ENCODE measurements at regions not wholly inside any gene's neighbourhood (a gene's known extent, or its start where the extent isn't known, plus 50 kb on each side); places are given as distances from the start of the nearest gene placed in this dataset.

- in situ Hi-C loops (cut with HindIII; ENCODE audit: low sequenced_read_pairs) = loop anchor here (5.0 kb wide), 1 partner anchor 94 kb away; no protein-coding TSS in a partner anchor
Measured at GRCh38 chr13:80477661-80478443, 136.9 kb upstream of the SPRY2 start.

GRCh38 chr13:80476953-80477352, 136.0 kb upstream of the SPRY2 start:
- in situ Hi-C loops (cut with HindIII; ENCODE audit: low sequenced_read_pairs) = loop anchor here (5.0 kb wide), 1 partner anchor 95 kb away; no protein-coding TSS in a partner anchor

GRCh38 chr13:80475718-80476117, 134.8 kb upstream of the SPRY2 start:
- in situ Hi-C loops (cut with HindIII; ENCODE audit: low sequenced_read_pairs) = loop anchor here (5.0 kb wide), 1 partner anchor 97 kb away; no protein-coding TSS in a partner anchor

- in situ Hi-C loops (cut with HindIII; ENCODE audit: low sequenced_read_pairs) = no loop called here
Measured at GRCh38 chr13:80473695-80474094, 132.8 kb upstream of the SPRY2 start.

- in situ Hi-C loops (cut with HindIII; ENCODE audit: low sequenced_read_pairs) = no loop called here
Measured at GRCh38 chr13:80469853-80470381, 129.0 kb upstream of the SPRY2 start.

- in situ Hi-C loops (cut with HindIII; ENCODE audit: low sequenced_read_pairs) = no loop called here
Measured at GRCh38 chr13:80469105-80469852, 128.4 kb upstream of the SPRY2 start.

GRCh38 chr13:80465321-80465720, 124.4 kb upstream of the SPRY2 start:
- in situ Hi-C loops (cut with HindIII; ENCODE audit: low sequenced_read_pairs) = no loop called here

GRCh38 chr13:80463673-80464352, 122.9 kb upstream of the SPRY2 start:
- in situ Hi-C loops (cut with HindIII; ENCODE audit: low sequenced_read_pairs) = no loop called here

- in situ Hi-C loops (cut with HindIII; ENCODE audit: low sequenced_read_pairs) = no loop called here
Measured at GRCh38 chr13:80462567-80462966, 121.6 kb upstream of the SPRY2 start.

GRCh38 chr13:80462037-80462436, 121.1 kb upstream of the SPRY2 start:
- in situ Hi-C loops (cut with HindIII; ENCODE audit: low sequenced_read_pairs) = no loop called here

GRCh38 chr13:80458543-80458942, 117.6 kb upstream of the SPRY2 start:
- in situ Hi-C loops (cut with HindIII; ENCODE audit: low sequenced_read_pairs) = no loop called here

GRCh38 chr13:80454245-80454644, 113.3 kb upstream of the SPRY2 start:
- in situ Hi-C loops (cut with HindIII; ENCODE audit: low sequenced_read_pairs) = no loop called here

GRCh38 chr13:80452279-80452678, 111.4 kb upstream of the SPRY2 start:
- in situ Hi-C loops (cut with HindIII; ENCODE audit: low sequenced_read_pairs) = no loop called here

GRCh38 chr13:80451641-80452040, 110.7 kb upstream of the SPRY2 start:
- in situ Hi-C loops (cut with HindIII; ENCODE audit: low sequenced_read_pairs) = no loop called here

GRCh38 chr13:80450386-80450785, 109.5 kb upstream of the SPRY2 start:
- in situ Hi-C loops (cut with HindIII; ENCODE audit: low sequenced_read_pairs) = no loop called here

- in situ Hi-C loops (cut with HindIII; ENCODE audit: low sequenced_read_pairs) = no loop called here
Measured at GRCh38 chr13:80448725-80449124, 107.8 kb upstream of the SPRY2 start.

- in situ Hi-C loops (cut with HindIII; ENCODE audit: low sequenced_read_pairs) = no loop called here
Measured at GRCh38 chr13:80447747-80448146, 106.8 kb upstream of the SPRY2 start.

GRCh38 chr13:80444240-80445015, 103.5 kb upstream of the SPRY2 start:
- in situ Hi-C loops (cut with HindIII; ENCODE audit: low sequenced_read_pairs) = no loop called here

- in situ Hi-C loops (cut with HindIII; ENCODE audit: low sequenced_read_pairs) = no loop called here
Measured at GRCh38 chr13:80442609-80443008, 101.7 kb upstream of the SPRY2 start.

GRCh38 chr13:80441968-80442367, 101.0 kb upstream of the SPRY2 start:
- in situ Hi-C loops (cut with HindIII; ENCODE audit: low sequenced_read_pairs) = no loop called here

Measured in endothelial cell of hepatic sinusoid (primary cell).